H9 (cell line): ENCODE measurements at regions not wholly inside any gene's neighbourhood (a gene's known extent, or its start where the extent isn't known, plus 50 kb on each side); places are given as distances from the start of the nearest gene placed in this dataset.

Experiments
- DNase-seq: peaks from one replicate; pipeline ENCODE4 v3.0.0-alpha.2; 2017
- H2AFZ ChIP-seq: one replicate; pipeline ENCODE4 v1.6.1; 2013; ENCODE audit warnings: mild to moderate bottlenecking, low read length, control low read depth, moderate library complexity
- H2AK5ac ChIP-seq: 2 replicates; pipeline ENCODE4 v1.6.1; 2013; ENCODE audit warnings: low read length, control low read depth, mixed read lengths; ENCODE audit not compliant: insufficient read length
- H2BK120ac ChIP-seq: one replicate; pipeline ENCODE4 v1.6.1; 2013; ENCODE audit warnings: low read depth, mild to moderate bottlenecking, low read length, control low read depth, inconsistent platforms; ENCODE audit not compliant: poor library complexity, severe bottlenecking
- H2BK12ac ChIP-seq: 2 replicates; pipeline ENCODE4 v1.6.1; 2013; ENCODE audit warnings: low read length, control low read depth, mixed read lengths, low read depth; ENCODE audit not compliant: insufficient read length
- H2BK15ac ChIP-seq: 2 replicates; pipeline ENCODE4 v1.6.1; 2013; ENCODE audit warnings: low read depth, low read length, control low read depth
- H2BK20ac ChIP-seq: one replicate; pipeline ENCODE4 v1.6.1; 2013; ENCODE audit warnings: low read depth, mild to moderate bottlenecking, low read length, control low read depth, inconsistent platforms; ENCODE audit not compliant: poor library complexity, severe bottlenecking
- H2BK5ac ChIP-seq: 2 replicates; pipeline ENCODE4 v1.6.1; 2013; ENCODE audit warnings: low read length, control low read depth, mixed read lengths; ENCODE audit not compliant: insufficient read length
- H3K14ac ChIP-seq: 2 replicates; pipeline ENCODE4 v1.6.1; 2013; ENCODE audit warnings: low read length, control low read depth; ENCODE audit not compliant: insufficient read depth
- H3K18ac ChIP-seq: 2 replicates; pipeline ENCODE4 v1.6.1; 2013; ENCODE audit warnings: low read depth, mild to moderate bottlenecking, mixed read lengths, low read length, control low read depth; ENCODE audit not compliant: insufficient read length
- H3K23ac ChIP-seq: 2 replicates; pipeline ENCODE4 v1.6.1; 2013; ENCODE audit warnings: low read length, control low read depth, mixed read lengths, low read depth; ENCODE audit not compliant: insufficient read length
- H3K23me2 ChIP-seq: 2 replicates; pipeline ENCODE4 v1.6.1; 2013; ENCODE audit warnings: low read depth, mild to moderate bottlenecking, mixed read lengths, low read length, control low read depth; ENCODE audit not compliant: insufficient read length, poor library complexity, severe bottlenecking
- H3K27ac ChIP-seq: 2 replicates; pipeline ENCODE4 v1.5.1; 2013; ENCODE audit warnings: low read length, control low read depth, mixed read lengths, low read depth; ENCODE audit not compliant: insufficient read length
- H3K27me3 ChIP-seq: 2 replicates; pipeline ENCODE4 v1.6.1; 2013; ENCODE audit warnings: low read length, control low read depth, inconsistent platforms; ENCODE audit not compliant: insufficient read depth
- H3K4ac ChIP-seq: 2 replicates; pipeline ENCODE4 v1.6.1; 2013; ENCODE audit warnings: low read depth, mild to moderate bottlenecking, control low read depth, inconsistent platforms, low read length, moderate library complexity
- H3K4me1 ChIP-seq: 2 replicates; pipeline ENCODE4 v1.6.1; 2013; ENCODE audit warnings: low read length, control low read depth, inconsistent platforms; ENCODE audit not compliant: insufficient read depth
- H3K4me2 ChIP-seq: 2 replicates; pipeline ENCODE4 v1.6.1; 2013; ENCODE audit warnings: low read length, control low read depth, mixed read lengths; ENCODE audit not compliant: insufficient read length, insufficient read depth
- H3K56ac ChIP-seq: 2 replicates; pipeline ENCODE4 v1.6.1; 2013; ENCODE audit warnings: low read depth, mild to moderate bottlenecking, mixed read lengths, low read length, control low read depth; ENCODE audit not compliant: insufficient read length
- H3K79me1 ChIP-seq: 2 replicates; pipeline ENCODE4 v1.6.1; 2013; ENCODE audit warnings: low read depth, mild to moderate bottlenecking, moderate library complexity, low read length, control low read depth, inconsistent platforms; ENCODE audit not compliant: insufficient read depth, poor library complexity, severe bottlenecking
- H3K79me2 ChIP-seq: 2 replicates; pipeline ENCODE4 v1.6.1; 2013; ENCODE audit warnings: low read length, control low read depth, inconsistent platforms; ENCODE audit not compliant: insufficient read depth
- H3K9ac ChIP-seq: 2 replicates; pipeline ENCODE4 v1.6.1; 2013; ENCODE audit warnings: low read length, control low read depth, mixed read lengths; ENCODE audit not compliant: insufficient read length; ENCODE audit errors: extremely low read depth
- H3K9me3 ChIP-seq: one replicate; pipeline ENCODE4 v1.6.1; 2013; ENCODE audit warnings: low read depth, low read length, inconsistent platforms; ENCODE audit not compliant: control insufficient read depth
- H3T11ph ChIP-seq: one replicate; pipeline ENCODE4 v1.6.1; 2013; ENCODE audit warnings: mild to moderate bottlenecking, low read length, control low read depth, inconsistent platforms
- H4K20me1 ChIP-seq: one replicate; pipeline ENCODE4 v1.6.1; 2013; ENCODE audit not compliant: control insufficient read depth, insufficient read length, insufficient read depth
- H4K5ac ChIP-seq: 2 replicates; pipeline ENCODE4 v1.6.1; 2013; ENCODE audit warnings: low read depth, mild to moderate bottlenecking, mixed read lengths, low read length, control low read depth; ENCODE audit not compliant: insufficient read length
- H4K8ac ChIP-seq: replicated peaks from 2 replicates; pipeline ENCODE4 v1.6.1; 2013; ENCODE audit warnings: low read length, control low read depth, mixed read lengths, low read depth; ENCODE audit not compliant: insufficient read length
- H4K91ac ChIP-seq: 2 replicates; pipeline ENCODE4 v1.6.1; 2013; ENCODE audit warnings: low read depth, mild to moderate bottlenecking, moderate library complexity, mixed read lengths, low read length, control low read depth; ENCODE audit not compliant: insufficient read length
- H3K27ac Mint-ChIP-seq, 3 experiments: 2 replicates in 2 of 3; 3 replicates in 1 of 3; pipeline ENCODE4 v1.8.0; 2020 to 2021; ENCODE audit warnings: mixed read lengths in 3 of 3, mild to moderate bottlenecking in 1 of 3, moderate library complexity in 1 of 3
- H3K27me3 Mint-ChIP-seq: 2 replicates; pipeline ENCODE4 v1.8.0; 2021; ENCODE audit warnings: low read depth, mild to moderate bottlenecking, moderate library complexity, mixed read lengths
- H3K36me3 Mint-ChIP-seq, 3 experiments: 2 replicates in 2 of 3; 3 replicates in 1 of 3; pipeline ENCODE4 v1.8.0; 2020 to 2021; ENCODE audit warnings: low read depth in 3 of 3, mixed read lengths in 3 of 3; ENCODE audit not compliant: insufficient read depth in 1 of 3
- H3K4me1 Mint-ChIP-seq, 2 experiments: 2 replicates each; pipeline ENCODE4 v1.8.0; 2020; ENCODE audit warnings: mixed read lengths in 2 of 2
- H3K4me3 Mint-ChIP-seq, 2 experiments: 2 replicates in 1 of 2; 3 replicates in 1 of 2; pipeline ENCODE4 v1.8.0; 2020 to 2021; ENCODE audit warnings: mild to moderate bottlenecking in 2 of 2, mixed read lengths in 2 of 2, moderate library complexity in 1 of 2
- H3K9me3 Mint-ChIP-seq, 2 experiments: 2 replicates in 1 of 2; 3 replicates in 1 of 2; pipeline ENCODE4 v1.8.0; 2020; ENCODE audit warnings: mild to moderate bottlenecking in 2 of 2, mixed read lengths in 2 of 2, moderate library complexity in 1 of 2
- WGBS: extraction: QIAGEN DNeasy Blood & Tissue Kit; methylation state at CpG from one replicate; pipeline ENCODE4 v1.1.7; 2013; ENCODE audit warnings: missing lambda C conversion rate, low lambda C conversion rate, mixed read lengths; ENCODE audit not compliant: insufficient read length; ENCODE audit errors: extremely low coverage; 5-methylcytosine and 5-hydroxymethylcytosine counted together
- TF ChIP-seq, protein P1 (sequence below): fragments of 200-600 bp; sonication (generic); conservative IDR thresholded peaks from 3 replicates; pipeline ENCODE4 v1.8.0; 2021; ENCODE audit warnings: antibody characterized with exemption, mild to moderate bottlenecking

DNA sequence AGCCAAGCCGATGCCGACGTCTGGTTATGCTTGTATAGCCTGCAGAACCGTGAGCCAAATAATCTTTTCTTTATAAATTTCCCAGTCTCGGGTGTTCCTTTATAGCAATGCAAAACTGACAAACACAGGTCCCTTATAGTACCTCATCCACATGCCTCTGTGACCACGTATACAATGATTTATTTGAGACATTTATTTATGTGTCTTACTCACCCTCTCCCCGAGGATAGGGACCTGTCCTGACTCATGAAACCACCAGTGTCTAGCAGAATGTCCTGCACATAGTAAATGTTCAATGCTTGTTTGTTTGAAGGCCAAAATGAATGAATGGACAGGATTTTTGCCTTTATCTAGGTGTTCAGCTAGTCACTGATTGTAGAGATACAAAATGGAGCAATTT lies 147.9 kb upstream of the FZD8 start:
- Mint-ChIP-seq H3K36me3 (peaks cover 4 to 25% (median 12%) of the 10 kb centered on the region in 3 experiments; a peak in 6 of 7 replicates), H3K27me3 (peaks cover 3% of the 10 kb centered on the region; the same call in 1 of the 2 replicates), H3K4me3 (no peak overlapping the region), H3K27ac (no peak overlapping the region), H3K4me1 (no peaks in the 10 kb centered on the region), H3K9me3 (peaks cover 24 to 25% of the 10 kb centered on the region in 2 experiments)
- no peaks in the 10 kb centered on the region for H3K79me2 ChIP-seq
- no peak overlapping the region for H3K18ac ChIP-seq
- H3K27ac ChIP-seq = no peak overlapping the region
- H4K91ac ChIP-seq = no peak overlapping the region
- no peaks in the 10 kb centered on the region for H3K79me1 ChIP-seq
- no peaks in the 10 kb centered on the region for H3K23me2 ChIP-seq
- H3K4me1 ChIP-seq = no peaks in the 10 kb centered on the region
- no peak overlapping the region for H3K14ac ChIP-seq
- peaks cover 4% of the 10 kb centered on the region for H3K9me3 ChIP-seq
- no peak overlapping the region for H4K8ac ChIP-seq
- no peak overlapping the region for H2AK5ac ChIP-seq
- H3T11ph ChIP-seq = no peak overlapping the region
- H3K9ac ChIP-seq = no peak overlapping the region
- no peak overlapping the region for H3K56ac ChIP-seq
- no peak overlapping the region for H2AFZ ChIP-seq
- no peak overlapping the region for H4K5ac ChIP-seq
- no peak overlapping the region for H2BK20ac ChIP-seq
- no peak overlapping the region for H2BK5ac ChIP-seq
- H3K27me3 ChIP-seq = no peaks in the 10 kb centered on the region
- H3K23ac ChIP-seq = no peak overlapping the region
- H4K20me1 ChIP-seq = no peaks in the 10 kb centered on the region
- no peak for DNase-seq
- H2BK120ac ChIP-seq = no peak overlapping the region
- no peak overlapping the region for H3K4ac ChIP-seq
- no peak overlapping the region for H2BK15ac ChIP-seq
- TF ChIP-seq, protein P1, sequence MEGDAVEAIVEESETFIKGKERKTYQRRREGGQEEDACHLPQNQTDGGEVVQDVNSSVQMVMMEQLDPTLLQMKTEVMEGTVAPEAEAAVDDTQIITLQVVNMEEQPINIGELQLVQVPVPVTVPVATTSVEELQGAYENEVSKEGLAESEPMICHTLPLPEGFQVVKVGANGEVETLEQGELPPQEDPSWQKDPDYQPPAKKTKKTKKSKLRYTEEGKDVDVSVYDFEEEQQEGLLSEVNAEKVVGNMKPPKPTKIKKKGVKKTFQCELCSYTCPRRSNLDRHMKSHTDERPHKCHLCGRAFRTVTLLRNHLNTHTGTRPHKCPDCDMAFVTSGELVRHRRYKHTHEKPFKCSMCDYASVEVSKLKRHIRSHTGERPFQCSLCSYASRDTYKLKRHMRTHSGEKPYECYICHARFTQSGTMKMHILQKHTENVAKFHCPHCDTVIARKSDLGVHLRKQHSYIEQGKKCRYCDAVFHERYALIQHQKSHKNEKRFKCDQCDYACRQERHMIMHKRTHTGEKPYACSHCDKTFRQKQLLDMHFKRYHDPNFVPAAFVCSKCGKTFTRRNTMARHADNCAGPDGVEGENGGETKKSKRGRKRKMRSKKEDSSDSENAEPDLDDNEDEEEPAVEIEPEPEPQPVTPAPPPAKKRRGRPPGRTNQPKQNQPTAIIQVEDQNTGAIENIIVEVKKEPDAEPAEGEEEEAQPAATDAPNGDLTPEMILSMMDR = no peak
- H2BK12ac ChIP-seq = no peak overlapping the region
- WGBS = no CpG with 5 or more reads among the region's 7 CpGs
- H3K4me2 ChIP-seq = no peak overlapping the region
